Esophagus muscularis mucosa (tissue), 4 donors: ENCODE measurements at regions not wholly inside any gene's neighbourhood (a gene's known extent, or its start where the extent isn't known, plus 50 kb on each side); places are given as distances from the start of the nearest gene placed in this dataset.

ENCODE experiments used
- DNase-seq: peaks from one replicate; pipeline ENCODE4 v3.0.0-alpha.2; 2017; ENCODE audit errors: extremely low spot score
- H3K27ac ChIP-seq, 4 donors: fragments of 200-600 bp; sonication (generic); replicated peaks in 1 of 4; 1 replicate in 3 of 4; 2 replicates in 1 of 4; pipeline ENCODE4 v1.5.1; 2016 to 2019; ENCODE audit warnings: mild to moderate bottlenecking in 1 of 4
- H3K27me3 ChIP-seq, 4 donors: fragments of 200-600 bp; sonication (generic); one replicate each; pipeline versions ENCODE4 v1.5.1 to v1.6.0; 2016 to 2019
- H3K36me3 ChIP-seq, 4 donors: fragments of 200-600 bp; sonication (generic); one replicate each; pipeline ENCODE4 v1.5.1; 2016 to 2019
- H3K4me1 ChIP-seq, 4 donors: fragments of 200-600 bp; sonication (generic); one replicate each; pipeline ENCODE4 v1.5.1; 2016 to 2019
- H3K4me3 ChIP-seq, 4 donors: fragments of 200-600 bp; sonication (generic); 1 replicate in 2 of 4; 2 replicates in 2 of 4; pipeline ENCODE4 v1.5.1; 2016 to 2019; ENCODE audit warnings: mild to moderate bottlenecking in 4 of 4, moderate library complexity in 1 of 4
- H3K9me3 ChIP-seq, 4 donors: fragments of 200-600 bp; sonication (generic); 1 replicate in 3 of 4; 2 replicates in 1 of 4; pipeline ENCODE4 v1.5.1; 2016 to 2019
- EP300 ChIP-seq: sonication (generic); formaldehyde crosslinking; IDR thresholded peaks from one replicate; pipeline ENCODE4 v1.6.1; 2017; ENCODE audit warnings: antibody characterized with exemption
- POLR2A ChIP-seq: fragments of 450-650 bp; IDR thresholded peaks from one replicate; pipeline ENCODE4 v1.6.1; 2017; ENCODE audit warnings: antibody characterized with exemption, moderate library complexity, mild to moderate bottlenecking, low read depth
- POLR2AphosphoS5 ChIP-seq, 2 donors: sonication (generic); formaldehyde crosslinking; IDR thresholded peaks; one replicate each; pipeline ENCODE4 v1.6.1; 2017; ENCODE audit warnings: antibody characterized with exemption in 2 of 2
- WGBS: methylation state at CpG from one replicate; pipeline ENCODE4 v1.1.5; 2018; 5-methylcytosine and 5-hydroxymethylcytosine counted together
- intact Hi-C: fragments of 100-400 bp; cut with DNase I; formaldehyde crosslinking; loops from one replicate; pipeline ENCODE4 v1.15.1; 2023
- TF ChIP-seq, protein P1 (sequence below), 3 experiments: fragments of 200-600 bp in 2 of 3; fragments of 450-650 bp in 1 of 3; sonication (generic) in 2 of 3; IDR thresholded peaks; one replicate each; pipeline ENCODE4 v1.5.1; 2017 to 2019; ENCODE audit warnings: antibody characterized with exemption in 3 of 3, mild to moderate bottlenecking in 2 of 3, moderate library complexity in 1 of 3

- no peak overlapping the region for H3K27ac ChIP-seq
- H3K36me3 ChIP-seq, result no peaks in the 10 kb centered on the region
- no peaks in the 10 kb centered on the region for H3K9me3 ChIP-seq
- no peak overlapping the region for H3K4me3 ChIP-seq
- no peaks in the 10 kb centered on the region for H3K4me1 ChIP-seq
- intact Hi-C loops, result no loop called here
- TF ChIP-seq, protein P1, sequence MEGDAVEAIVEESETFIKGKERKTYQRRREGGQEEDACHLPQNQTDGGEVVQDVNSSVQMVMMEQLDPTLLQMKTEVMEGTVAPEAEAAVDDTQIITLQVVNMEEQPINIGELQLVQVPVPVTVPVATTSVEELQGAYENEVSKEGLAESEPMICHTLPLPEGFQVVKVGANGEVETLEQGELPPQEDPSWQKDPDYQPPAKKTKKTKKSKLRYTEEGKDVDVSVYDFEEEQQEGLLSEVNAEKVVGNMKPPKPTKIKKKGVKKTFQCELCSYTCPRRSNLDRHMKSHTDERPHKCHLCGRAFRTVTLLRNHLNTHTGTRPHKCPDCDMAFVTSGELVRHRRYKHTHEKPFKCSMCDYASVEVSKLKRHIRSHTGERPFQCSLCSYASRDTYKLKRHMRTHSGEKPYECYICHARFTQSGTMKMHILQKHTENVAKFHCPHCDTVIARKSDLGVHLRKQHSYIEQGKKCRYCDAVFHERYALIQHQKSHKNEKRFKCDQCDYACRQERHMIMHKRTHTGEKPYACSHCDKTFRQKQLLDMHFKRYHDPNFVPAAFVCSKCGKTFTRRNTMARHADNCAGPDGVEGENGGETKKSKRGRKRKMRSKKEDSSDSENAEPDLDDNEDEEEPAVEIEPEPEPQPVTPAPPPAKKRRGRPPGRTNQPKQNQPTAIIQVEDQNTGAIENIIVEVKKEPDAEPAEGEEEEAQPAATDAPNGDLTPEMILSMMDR (IDR thresholded peaks at IDR 0.05), result no peak
- TF ChIP-seq POLR2A (no peak), POLR2AphosphoS5 (IDR thresholded peaks at IDR 0.05) (no peak), EP300 (no peak)
- WGBS, result 83% methylated on average over 3 of the region's 3 CpGs
- no peaks in the 10 kb centered on the region for H3K27me3 ChIP-seq
- DNase-seq, result peak; percentile 77
Measured at GRCh38 chr5:18744441-18744840, 1110.2 kb downstream of the TAF11L14 start.

DNA sequence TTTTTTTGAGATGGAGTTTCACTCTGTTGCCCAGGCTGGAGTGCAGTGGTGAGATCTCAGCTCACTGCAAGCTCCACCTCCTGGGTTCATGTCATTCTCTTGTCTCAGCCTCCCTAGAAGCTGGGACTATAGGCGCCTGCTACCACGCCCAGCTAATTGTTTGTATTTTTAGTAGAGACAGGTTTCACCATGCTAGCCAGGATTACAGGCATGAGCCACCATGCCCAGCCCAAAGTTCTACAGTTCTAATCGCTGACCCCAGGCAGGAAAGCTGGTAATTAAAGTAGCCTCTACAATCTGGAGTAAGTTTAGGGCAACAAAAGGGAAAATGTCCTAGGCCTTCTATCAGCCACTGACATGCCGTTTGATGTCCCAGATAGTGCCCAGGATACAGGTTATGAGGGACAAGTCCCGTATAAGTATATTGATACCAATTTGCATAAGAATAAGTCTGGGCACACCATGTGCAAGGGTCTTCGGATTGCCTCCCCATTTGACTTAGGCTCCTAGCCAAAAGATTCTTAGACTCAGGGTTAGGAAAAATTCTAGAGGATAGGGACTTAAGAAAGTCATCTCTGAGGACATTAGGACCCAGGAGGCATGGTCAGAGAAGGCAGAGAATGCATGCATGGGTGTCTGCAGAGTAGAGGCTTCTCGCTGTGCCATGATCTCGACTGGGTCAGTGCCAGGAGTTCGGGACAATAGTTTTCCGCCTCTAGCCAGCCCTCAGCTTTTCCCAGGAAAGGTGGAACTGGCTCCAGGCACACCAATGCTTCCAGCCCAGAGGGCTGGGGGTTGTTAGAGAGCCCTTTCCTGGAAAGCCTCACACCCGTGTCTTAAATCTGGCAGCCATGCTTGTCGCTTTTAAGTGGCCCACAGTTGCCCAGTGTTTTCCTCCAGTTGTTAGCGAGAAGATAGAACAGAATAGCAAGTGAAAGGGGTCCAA, 1111.1 kb downstream of the TAF11L14 start:
- WGBS, result 87% methylated on average over 13 of the region's 13 CpGs
- Histone ChIP-seq H3K27ac (peak overlapping the region; percentile 23 to 46 (median 34)), H3K4me3 (peak overlapping the region; percentile 42 to 53 (median 46))

DNA sequence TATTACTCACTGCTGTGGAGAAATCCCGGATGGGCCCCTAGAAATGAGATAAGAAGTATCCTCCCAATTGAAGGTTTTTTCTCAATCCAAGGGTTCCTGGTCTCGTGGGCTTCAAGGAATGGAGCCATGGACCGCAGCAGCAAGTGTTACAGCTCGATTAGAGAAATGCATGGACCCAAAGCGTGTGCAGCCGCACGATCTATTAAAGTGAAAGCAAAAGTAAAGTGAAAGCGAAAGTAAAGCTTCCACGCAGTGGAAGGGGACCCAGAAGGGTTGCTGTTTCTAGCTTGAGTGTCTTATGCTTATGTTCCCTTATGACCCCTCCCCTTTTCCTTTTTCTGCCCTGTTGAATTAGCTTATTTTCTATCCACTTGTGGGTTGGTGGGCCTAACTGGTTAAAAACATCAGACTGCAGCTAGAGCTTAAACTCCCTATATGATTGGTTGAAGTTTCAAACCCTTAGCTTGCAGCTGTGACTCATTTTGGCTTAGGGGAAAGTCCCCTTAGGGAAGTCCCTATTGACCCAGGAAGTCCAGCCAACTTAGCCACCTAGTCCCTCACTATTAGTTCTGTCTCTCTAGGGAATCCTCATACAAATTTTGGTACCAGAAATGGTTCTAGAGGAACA, 1111.8 kb downstream of the TAF11L14 start:
- Histone ChIP-seq H3K9me3 (no peaks in the 10 kb centered on the region), H3K27me3 (no peaks in the 10 kb centered on the region), H3K4me3 (peak overlapping the region; percentile 42 to 53 (median 46)), H3K27ac (peak overlapping the region; percentile 23 to 46 (median 34)), H3K4me1 (no peaks in the 10 kb centered on the region), H3K36me3 (no peaks in the 10 kb centered on the region)
- WGBS, result 76% methylated on average over 9 of the region's 9 CpGs
- intact Hi-C loops, result no loop called here
- TF ChIP-seq POLR2A, result no peak
- TF ChIP-seq, protein P1 (IDR thresholded peaks at IDR 0.05), result no peak
- peak; percentile 88 for DNase-seq

More for the DNA sequence above, 1111.1 kb downstream of the TAF11L14 start:
- DNase-seq, result peak; percentile 75
- Histone ChIP-seq H3K27me3 (no peaks in the 10 kb centered on the region), H3K9me3 (no peaks in the 10 kb centered on the region), H3K4me1 (no peaks in the 10 kb centered on the region), H3K36me3 (no peaks in the 10 kb centered on the region)
- intact Hi-C loops, result no loop called here
- TF ChIP-seq POLR2A, result no peak
- TF ChIP-seq, protein P1 (IDR thresholded peaks at IDR 0.05), result no peak
- no peak for TF ChIP-seq EP300
- TF ChIP-seq POLR2AphosphoS5 (IDR thresholded peaks at IDR 0.05), result no peak

- H3K4me1 ChIP-seq, result no peaks in the 10 kb centered on the region
- intact Hi-C loops, result no loop called here
- no peaks in the 10 kb centered on the region for H3K27me3 ChIP-seq
- 88% methylated on average over 4 of the region's 4 CpGs for WGBS
- H3K36me3 ChIP-seq, result no peaks in the 10 kb centered on the region
- H3K9me3 ChIP-seq, result no peaks in the 10 kb centered on the region
- TF ChIP-seq EP300 (no peak), POLR2AphosphoS5 (IDR thresholded peaks at IDR 0.05) (no peak), POLR2A (no peak)
- TF ChIP-seq, protein P1 (IDR thresholded peaks at IDR 0.05), result no peak
- H3K4me3 ChIP-seq, result no peak overlapping the region
- peak; percentile 77 for DNase-seq
- H3K27ac ChIP-seq, result no peak overlapping the region
Measured at GRCh38 chr5:18749763-18750162, 1115.5 kb downstream of the TAF11L14 start.
